ENCODE measurements at regions not wholly inside any gene's neighbourhood (a gene's known extent, or its start where the extent isn't known, plus 50 kb on each side); places are given as distances from the start of the nearest gene placed in this dataset.

GRCh38 chr10:91104193-91105041 lies 116.0 kb upstream of the PCGF5 start:
- no peak overlapping the region for H3K27ac ChIP-seq

GRCh38 chr10:91105269-91105668 lies 115.2 kb upstream of the PCGF5 start:
- H3K27ac ChIP-seq = no peak overlapping the region
- no peak for TF ChIP-seq ZFX (IDR thresholded peaks at IDR 0.05; ENCODE audit: borderline replicate concordance)
- no peak for TF ChIP-seq CTCF (IDR thresholded peaks at IDR 0.05)

More at GRCh38 chr10:91104193-91105041, 116.0 kb upstream of the PCGF5 start:
- no peak for TF ChIP-seq ZFX (IDR thresholded peaks at IDR 0.05; ENCODE audit: borderline replicate concordance)
- TF ChIP-seq CTCF (IDR thresholded peaks at IDR 0.05) = no peak

GRCh38 chr10:91108820-91109219 lies 111.6 kb upstream of the PCGF5 start:
- no peak overlapping the region for H3K27ac ChIP-seq
- TF ChIP-seq CTCF (IDR thresholded peaks at IDR 0.05) = no peak
- no peak for TF ChIP-seq ZFX (IDR thresholded peaks at IDR 0.05; ENCODE audit: borderline replicate concordance)

GRCh38 chr10:91111060-91111459 lies 109.4 kb upstream of the PCGF5 start:
- no peak for TF ChIP-seq ZFX (IDR thresholded peaks at IDR 0.05; ENCODE audit: borderline replicate concordance)
- TF ChIP-seq CTCF (IDR thresholded peaks at IDR 0.05) = no peak

GRCh38 chr10:91115618-91116390 lies 104.7 kb upstream of the PCGF5 start:
- H3K27ac ChIP-seq = no peak overlapping the region
- TF ChIP-seq CTCF (IDR thresholded peaks at IDR 0.05) = no peak
- no peak for TF ChIP-seq ZFX (IDR thresholded peaks at IDR 0.05; ENCODE audit: borderline replicate concordance)

More at GRCh38 chr10:91111060-91111459, 109.4 kb upstream of the PCGF5 start:
- no peak overlapping the region for H3K27ac ChIP-seq

- TF ChIP-seq CTCF (IDR thresholded peaks at IDR 0.05) = no peak
- no peak for TF ChIP-seq ZFX (IDR thresholded peaks at IDR 0.05; ENCODE audit: borderline replicate concordance)
These were observed 103.0 kb upstream of the PCGF5 start for GRCh38 chr10:91117505-91117904.

GRCh38 chr10:91120348-91120747 lies 100.1 kb upstream of the PCGF5 start:
- no peak overlapping the region for H3K27ac ChIP-seq
- TF ChIP-seq CTCF (IDR thresholded peaks at IDR 0.05) (no peak), ZFX (IDR thresholded peaks at IDR 0.05; ENCODE audit: borderline replicate concordance) (no peak)

More at GRCh38 chr10:91117505-91117904, 103.0 kb upstream of the PCGF5 start:
- H3K27ac ChIP-seq = no peak overlapping the region
